Osteocyte (in vitro differentiated cells): ENCODE measurements at regions not wholly inside any gene's neighbourhood (a gene's known extent, or its start where the extent isn't known, plus 50 kb on each side); places are given as distances from the start of the nearest gene placed in this dataset.

Experiments
- DNase-seq: peaks from one replicate; pipeline ENCODE4 v3.0.0; 2021; ENCODE audit warnings: mixed read lengths; ENCODE audit not compliant: unreplicated experiment; ENCODE audit errors: extremely low spot score
- H3K27ac Mint-ChIP-seq: one replicate; pipeline ENCODE4 v1.8.0; 2021; ENCODE audit warnings: mild to moderate bottlenecking, mixed read lengths; ENCODE audit not compliant: unreplicated experiment
- H3K27me3 Mint-ChIP-seq: one replicate; pipeline ENCODE4 v1.8.0; 2021; ENCODE audit warnings: mixed read lengths; ENCODE audit not compliant: unreplicated experiment
- H3K36me3 Mint-ChIP-seq: one replicate; pipeline ENCODE4 v1.8.0; 2021; ENCODE audit warnings: mixed read lengths; ENCODE audit not compliant: unreplicated experiment
- H3K4me1 Mint-ChIP-seq: one replicate; pipeline ENCODE4 v1.8.0; 2021; ENCODE audit warnings: mixed read lengths; ENCODE audit not compliant: unreplicated experiment
- H3K4me3 Mint-ChIP-seq: one replicate; pipeline ENCODE4 v1.8.0; 2021; ENCODE audit warnings: mild to moderate bottlenecking, moderate library complexity, mixed read lengths; ENCODE audit not compliant: unreplicated experiment
- H3K9me3 Mint-ChIP-seq: one replicate; pipeline ENCODE4 v1.8.0; 2021; ENCODE audit warnings: mixed read lengths; ENCODE audit not compliant: unreplicated experiment
- CTCF ChIP-seq: fragments of 200-600 bp; sonication (generic); IDR thresholded peaks from 2 replicates; pipeline ENCODE4 v1.5.0; 2021; ENCODE audit warnings: antibody characterized with exemption, mild to moderate bottlenecking, moderate library complexity

- DNase-seq = no peak
- Mint-ChIP-seq H3K27ac (no peak overlapping the region), H3K27me3 (no peaks in the 10 kb centered on the region), H3K9me3 (no peaks in the 10 kb centered on the region), H3K36me3 (peaks cover 4% of the 10 kb centered on the region), H3K4me1 (peaks cover 37% of the 10 kb centered on the region), H3K4me3 (no peak overlapping the region)
- TF ChIP-seq CTCF = no peak
Measured at GRCh38 chr4:3385711-3386420, 55.9 kb upstream of the HGFAC start.

- no peak overlapping the region for H3K27ac Mint-ChIP-seq
- DNase-seq = no peak
- TF ChIP-seq CTCF = no peak
- H3K9me3 Mint-ChIP-seq = no peaks in the 10 kb centered on the region
- H3K27me3 Mint-ChIP-seq = no peaks in the 10 kb centered on the region
- H3K4me3 Mint-ChIP-seq = no peak overlapping the region
- H3K4me1 Mint-ChIP-seq = peaks cover 41% of the 10 kb centered on the region
- peaks cover 2% of the 10 kb centered on the region for H3K36me3 Mint-ChIP-seq
Measured at GRCh38 chr4:3386526-3386925, 55.2 kb upstream of the HGFAC start.

GRCh38 chr4:3387154-3387942, 54.4 kb upstream of the HGFAC start:
- no peaks in the 10 kb centered on the region for H3K27me3 Mint-ChIP-seq
- no peak for TF ChIP-seq CTCF
- peak overlapping the region; percentile 62 for H3K4me3 Mint-ChIP-seq
- H3K27ac Mint-ChIP-seq = peak overlapping the region; percentile 92
- DNase-seq = no peak
- peaks cover 43% of the 10 kb centered on the region for H3K4me1 Mint-ChIP-seq
- H3K36me3 Mint-ChIP-seq = peaks cover 2% of the 10 kb centered on the region
- no peaks in the 10 kb centered on the region for H3K9me3 Mint-ChIP-seq

- Mint-ChIP-seq H3K9me3 (no peaks in the 10 kb centered on the region), H3K4me1 (peaks cover 47% of the 10 kb centered on the region), H3K27ac (peak overlapping the region; percentile 92), H3K27me3 (no peaks in the 10 kb centered on the region), H3K36me3 (no peaks in the 10 kb centered on the region), H3K4me3 (peak overlapping the region; percentile 62)
- TF ChIP-seq CTCF = no peak
- no peak for DNase-seq
Measured at GRCh38 chr4:3387943-3388361, 53.8 kb upstream of the HGFAC start.

- Mint-ChIP-seq H3K27ac (peak overlapping the region; percentile 93), H3K9me3 (no peaks in the 10 kb centered on the region), H3K27me3 (no peaks in the 10 kb centered on the region), H3K4me3 (peak overlapping the region; percentile 63), H3K36me3 (no peaks in the 10 kb centered on the region), H3K4me1 (peaks cover 48% of the 10 kb centered on the region)
- no peak for DNase-seq
- TF ChIP-seq CTCF = no peak
Measured at GRCh38 chr4:3388471-3389232, 53.1 kb upstream of the HGFAC start.
